K562 (cell line): ENCODE measurements at regions not wholly inside any gene's neighbourhood (a gene's known extent, or its start where the extent isn't known, plus 50 kb on each side); places are given as distances from the start of the nearest gene placed in this dataset.

ENCODE experiments used
- ATAC-seq: fragments of 200-7000 bp; cut with Tn5 transposase; 3 replicates; pipeline ENCODE4 v1.9.1; 2020; ENCODE audit warnings: moderate library complexity
- BruUV-seq: library from RNA; stranded (reverse); fragments of 400-500 nt; replicated peaks from 2 replicates; lab custom pipeline; 2021; lab: Mats Ljungman, UMichigan
- CTCF ChIA-PET: fragments of 300-600 bp; formaldehyde crosslinking; extraction: SDS; loops from one replicate; lab custom pipeline; 2021; ENCODE audit warnings: low intra/inter-chr PET ratio; lab: Yijun Ruan, JAX
- POLR2A ChIA-PET: fragments of 300-600, 350-650 bp; sonication (Branson Sonifier 250); formaldehyde crosslinking; extraction: SDS; loops from one replicate; lab custom pipeline; 2021; ENCODE audit warnings: antibody characterized with exemption, inconsistent platforms; lab: Yijun Ruan, JAX
- DNase-seq, 4 experiments: peaks; one replicate each; pipeline versions ENCODE4 v3.0.0 to v3.0.0-alpha.2; 2011 to 2018; ENCODE audit warnings: low spot score in 3 of 4, mixed read lengths in 3 of 4; ENCODE audit errors: extremely low read depth in 1 of 4
- FAIRE-seq: peaks from 2 replicates; lab custom pipeline; 2011; peaks lifted over from hg19 to GRCh38; lab: Jason Lieb, UNC
- H2AFZ ChIP-seq: 2 replicates; pipeline ENCODE4 v1.6.0; 2011; ENCODE audit warnings: low read depth, low read length, control low read depth, inconsistent platforms
- H3K27ac ChIP-seq: fragments of 200-600 bp; 3 replicates; pipeline ENCODE4 v1.8.0; 2011; ENCODE audit warnings: low read depth, mild to moderate bottlenecking, control low read depth, inconsistent platforms, low read length, moderate library complexity, mixed read lengths; ENCODE audit errors: extremely low read depth
- H3K27me3 ChIP-seq, 2 experiments: fragments of 300-600 bp in 1 of 2; 2 replicates in 1 of 2; 3 replicates in 1 of 2; pipeline versions ENCODE4 v1.6.0 to v1.8.0; 2011; ENCODE audit warnings: inconsistent platforms in 2 of 2, low read length in 2 of 2, mild to moderate bottlenecking in 1 of 2, mixed read lengths in 1 of 2, moderate library complexity in 1 of 2; ENCODE audit not compliant: control insufficient read depth in 2 of 2, insufficient read depth in 2 of 2
- H3K36me3 ChIP-seq: fragments of 300-600 bp; 3 replicates; pipeline ENCODE4 v1.8.0; 2011; ENCODE audit warnings: mild to moderate bottlenecking, low read length, inconsistent platforms; ENCODE audit not compliant: control insufficient read depth, insufficient read depth
- H3K4me1 ChIP-seq, 2 experiments: fragments of 200-600 bp in 1 of 2; replicated peaks in 1 of 2; 2 replicates in 1 of 2; 3 replicates in 1 of 2; pipeline versions ENCODE4 v1.5.1 to v1.8.0; 2011; ENCODE audit warnings: inconsistent platforms in 2 of 2, low read length in 2 of 2, mild to moderate bottlenecking in 1 of 2, mixed read lengths in 1 of 2, moderate library complexity in 1 of 2; ENCODE audit not compliant: control insufficient read depth in 2 of 2, insufficient read depth in 2 of 2
- H3K4me2 ChIP-seq: 2 replicates; pipeline ENCODE4 v1.6.1; 2011; ENCODE audit warnings: low read length, control low read depth, inconsistent platforms, mixed read lengths; ENCODE audit not compliant: insufficient read depth
- H3K4me3 ChIP-seq: fragments of 200-600 bp; sonication (generic), shearing (Covaris generic); 2 replicates; pipeline ENCODE4 v1.5.1; 2016; ENCODE audit warnings: control low read depth, inconsistent platforms
- H3K79me2 ChIP-seq: fragments of 200-600 bp; 3 replicates; pipeline ENCODE4 v1.8.0; 2011; ENCODE audit warnings: low read length, inconsistent platforms; ENCODE audit not compliant: control insufficient read depth, insufficient read depth
- H3K9ac ChIP-seq, 2 experiments: 2 replicates each; pipeline versions ENCODE4 v1.6.0 to v1.6.1; 2011; ENCODE audit warnings: low read depth in 2 of 2, low read length in 2 of 2, control low read depth in 1 of 2, inconsistent platforms in 1 of 2, mild to moderate bottlenecking in 1 of 2, mixed read lengths in 1 of 2; ENCODE audit not compliant: insufficient read depth in 1 of 2
- H3K9me1 ChIP-seq: one replicate; pipeline ENCODE4 v1.6.0; 2011; ENCODE audit warnings: inconsistent platforms, mild to moderate bottlenecking, low read length, moderate library complexity; ENCODE audit not compliant: control insufficient read depth, insufficient read depth
- H3K9me3 ChIP-seq: replicated peaks from 2 replicates; pipeline ENCODE4 v1.5.1; 2011; ENCODE audit warnings: low read depth, low read length, inconsistent platforms; ENCODE audit not compliant: control insufficient read depth, insufficient read depth
- H4K20me1 ChIP-seq: replicated peaks from 2 replicates; pipeline ENCODE4 v1.6.1; 2011; ENCODE audit warnings: low read length, inconsistent platforms, mixed read lengths; ENCODE audit not compliant: control insufficient read depth, insufficient read depth
- CREM ChIP-seq: IDR thresholded peaks from 2 replicates; pipeline ENCODE4 v1.6.1; 2014; ENCODE audit warnings: antibody characterized with exemption, low read depth
- PHB ChIP-seq: fragments of 250-450 bp; sonication (Bioruptor Pico); IDR thresholded peaks from 2 replicates; pipeline ENCODE4 v1.5.0; 2021
- POLR2G ChIP-seq: fragments of 200-400 bp; formaldehyde crosslinking; IDR thresholded peaks from 2 replicates; pipeline ENCODE4 v1.6.1; 2017; ENCODE audit warnings: low read depth, mild to moderate bottlenecking, antibody characterized with exemption, low read length, moderate library complexity
- RAD21 ChIP-seq, 2 experiments: fragments of 250-450 bp in 1 of 2; fragments of 450-650 bp in 1 of 2; sonication (Bioruptor Pico) in 1 of 2; formaldehyde crosslinking in 1 of 2; IDR thresholded peaks in 1 of 2; conservative IDR thresholded peaks in 1 of 2; 2 replicates each; pipeline versions ENCODE4 v1.4.0 to v1.8.0; 2020 to 2022; ENCODE audit warnings: mild to moderate bottlenecking in 2 of 2, moderate library complexity in 1 of 2
- SAFB ChIP-seq: fragments of 200-400 bp; formaldehyde crosslinking; IDR thresholded peaks from 2 replicates; pipeline ENCODE4 v1.6.1; 2017; ENCODE audit warnings: low read depth, low read length, borderline replicate concordance
- SMAD1 ChIP-seq: fragments of 150-350 bp; IDR thresholded peaks from 2 replicates; pipeline ENCODE4 v1.6.1; 2014; ENCODE audit warnings: low read length, low read depth; ENCODE audit not compliant: partially characterized antibody
- SNIP1 ChIP-seq: fragments of 450-650 bp; IDR thresholded peaks from 2 replicates; pipeline ENCODE4 v1.7.1; 2017; ENCODE audit warnings: low read depth, mild to moderate bottlenecking
- SRSF1 ChIP-seq: fragments of 200-400 bp; formaldehyde crosslinking; IDR thresholded peaks from 2 replicates; pipeline ENCODE4 v1.6.1; 2017; ENCODE audit warnings: mild to moderate bottlenecking, low read depth, low read length, moderate library complexity
- TFAM ChIP-seq: fragments of 250-450 bp; sonication (Bioruptor Pico); conservative IDR thresholded peaks from 2 replicates; pipeline ENCODE4 v1.5.0; 2021; ENCODE audit warnings: mild to moderate bottlenecking, moderate library complexity
- ZFP36 ChIP-seq: fragments of 150-350 bp; IDR thresholded peaks from 2 replicates; pipeline ENCODE4 v1.6.1; 2018; ENCODE audit warnings: low read length, low read depth; ENCODE audit not compliant: partially characterized antibody
- ZNF175 ChIP-seq: fragments of 200-800 bp; sonication (Bioruptor generic); IDR thresholded peaks from 2 replicates; pipeline ENCODE4 v1.6.1; 2016; ENCODE audit warnings: low read depth, mild to moderate bottlenecking, missing genetic modification characterization, missing compliant biosample characterization
- ZNF184 ChIP-seq: sonication (generic); formaldehyde crosslinking; IDR thresholded peaks from 2 replicates; pipeline ENCODE4 v1.5.0; 2020; ENCODE audit warnings: missing genetic modification reagents
- ZNF311 ChIP-seq: fragments of 250-450 bp; sonication (Bioruptor Pico); IDR thresholded peaks from 2 replicates; pipeline ENCODE4 v1.4.0; 2020; ENCODE audit warnings: mild to moderate bottlenecking, moderate library complexity
- WGBS: fragments of 100-300 bp; shearing (Covaris generic); methylation state at CpG from one replicate; pipeline ENCODE4 v1.1.6; 2016; ENCODE audit warnings: low coverage, mixed read lengths; ENCODE audit not compliant: insufficient coverage; ENCODE audit errors: missing lambda C conversion rate; 5-methylcytosine and 5-hydroxymethylcytosine counted together
- in situ Hi-C: fragments of 300-500 bp; cut with MboI; formaldehyde crosslinking; loops from 4 replicates; pipeline ENCODE4 v1.15.0; 2018; ENCODE audit warnings: inconsistent platforms, mixed read lengths
- intact Hi-C: fragments of 100-400 bp; cut with micrococcal nuclease; formaldehyde crosslinking; loops from 2 replicates; pipeline ENCODE4 v1.14.2; 2022
- TF ChIP-seq, protein P1 (sequence below): fragments of 250-450 bp; sonication (Bioruptor Pico); IDR thresholded peaks from 2 replicates; pipeline ENCODE4 v1.5.1; 2021; ENCODE audit warnings: mild to moderate bottlenecking

DNA sequence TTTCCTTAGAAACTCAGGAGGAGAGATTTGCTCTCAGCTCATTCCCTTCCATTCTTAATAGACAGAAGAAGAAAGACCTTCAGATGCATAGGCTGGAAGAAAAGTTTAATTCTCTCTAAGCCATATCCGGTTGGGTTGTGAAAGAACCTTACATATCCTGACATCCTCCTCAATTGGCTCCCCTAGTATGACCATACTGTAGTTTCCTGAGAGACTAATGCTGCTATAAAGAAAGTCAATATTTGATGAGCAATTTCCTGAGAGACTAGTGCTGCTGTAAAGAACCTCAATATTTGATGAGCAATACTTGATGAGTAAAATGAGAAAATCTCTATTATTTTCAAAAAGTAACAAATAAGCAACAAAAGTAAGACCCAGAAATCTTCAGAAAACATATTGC is 888.5 kb upstream of the SORCS1 start:
- Histone ChIP-seq H3K27ac (no peak overlapping the region), H3K4me3 (no peak overlapping the region), H3K36me3 (no peaks in the 10 kb centered on the region), H3K27me3 (no peaks in the 10 kb centered on the region), H3K79me2 (no peaks in the 10 kb centered on the region), H2AFZ (no peak overlapping the region), H4K20me1 (no peaks in the 10 kb centered on the region), H3K9me1 (no peaks in the 10 kb centered on the region), H3K4me1 (no peaks in the 10 kb centered on the region), H3K9ac (no peak overlapping the region), H3K9me3 (no peaks in the 10 kb centered on the region), H3K4me2 (no peak overlapping the region)
- 0% methylated on average over 1 of the region's 1 CpG for WGBS
- ChIA-PET POLR2A (no interaction called here), CTCF (no interaction called here)
- TF ChIP-seq, protein P1, sequence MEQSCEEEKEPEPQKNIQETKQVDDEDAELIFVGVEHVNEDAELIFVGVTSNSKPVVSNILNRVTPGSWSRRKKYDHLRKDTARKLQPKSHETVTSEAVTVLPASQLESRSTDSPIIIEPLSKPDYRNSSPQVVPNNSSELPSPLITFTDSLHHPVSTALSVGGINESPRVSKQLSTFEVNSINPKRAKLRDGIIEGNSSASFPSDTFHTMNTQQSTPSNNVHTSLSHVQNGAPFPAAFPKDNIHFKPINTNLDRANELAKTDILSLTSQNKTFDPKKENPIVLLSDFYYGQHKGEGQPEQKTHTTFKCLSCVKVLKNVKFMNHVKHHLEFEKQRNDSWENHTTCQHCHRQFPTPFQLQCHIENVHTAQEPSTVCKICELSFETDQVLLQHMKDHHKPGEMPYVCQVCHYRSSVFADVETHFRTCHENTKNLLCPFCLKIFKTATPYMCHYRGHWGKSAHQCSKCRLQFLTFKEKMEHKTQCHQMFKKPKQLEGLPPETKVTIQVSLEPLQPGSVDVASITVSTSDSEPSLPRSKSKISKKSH (CRISPR knock-in tag) = no peak
- TF ChIP-seq SNIP1 = no peak
- no peak for TF ChIP-seq RAD21 (CRISPR knock-in tag; conservative IDR thresholded peaks at IDR 0.05 in 1 of 2, IDR thresholded peaks at IDR 0.05 in 1 of 2)
- no peak for TF ChIP-seq ZNF175 (CRISPR knock-in tag)
- no peak for TF ChIP-seq ZNF184
- TF ChIP-seq SRSF1 = no peak
- no peak for TF ChIP-seq POLR2G
- no peak for TF ChIP-seq SAFB
- no peak for TF ChIP-seq TFAM
- no peak for TF ChIP-seq ZNF311 (CRISPR knock-in tag)
- no peak for TF ChIP-seq ZFP36
- TF ChIP-seq SMAD1 = no peak
- no peak for TF ChIP-seq CREM
- TF ChIP-seq PHB (CRISPR knock-in tag) = no peak
- DNase-seq (no peak), FAIRE-seq (no peak), ATAC-seq (no peak)
- no TSS peak for BruUV-seq
- intact Hi-C loops (no loop called here), in situ Hi-C loops (no loop called here)
